D721Med (cell line): ENCODE measurements at regions not wholly inside any gene's neighbourhood (a gene's known extent, or its start where the extent isn't known, plus 50 kb on each side); places are given as distances from the start of the nearest gene placed in this dataset.

Experiments
- DNase-seq: peaks from one replicate; pipeline ENCODE4 v3.0.0; 2011; ENCODE audit warnings: low spot score; ENCODE audit not compliant: insufficient read length
- FAIRE-seq: peaks from 2 replicates; lab custom pipeline; 2011; peaks lifted over from hg19 to GRCh38; lab: Jason Lieb, UNC
- TF ChIP-seq, protein P1 (sequence below): IDR thresholded peaks from 2 replicates; pipeline ENCODE4 v1.5.1; 2012; ENCODE audit warnings: mild to moderate bottlenecking, control low read depth; ENCODE audit not compliant: insufficient read depth; ENCODE audit errors: missing control alignments

GRCh38 chr5:167250996-167251395 lies 1040.4 kb upstream of the WWC1 start:
- no peak for FAIRE-seq
- DNase-seq: no peak
- TF ChIP-seq, protein P1, sequence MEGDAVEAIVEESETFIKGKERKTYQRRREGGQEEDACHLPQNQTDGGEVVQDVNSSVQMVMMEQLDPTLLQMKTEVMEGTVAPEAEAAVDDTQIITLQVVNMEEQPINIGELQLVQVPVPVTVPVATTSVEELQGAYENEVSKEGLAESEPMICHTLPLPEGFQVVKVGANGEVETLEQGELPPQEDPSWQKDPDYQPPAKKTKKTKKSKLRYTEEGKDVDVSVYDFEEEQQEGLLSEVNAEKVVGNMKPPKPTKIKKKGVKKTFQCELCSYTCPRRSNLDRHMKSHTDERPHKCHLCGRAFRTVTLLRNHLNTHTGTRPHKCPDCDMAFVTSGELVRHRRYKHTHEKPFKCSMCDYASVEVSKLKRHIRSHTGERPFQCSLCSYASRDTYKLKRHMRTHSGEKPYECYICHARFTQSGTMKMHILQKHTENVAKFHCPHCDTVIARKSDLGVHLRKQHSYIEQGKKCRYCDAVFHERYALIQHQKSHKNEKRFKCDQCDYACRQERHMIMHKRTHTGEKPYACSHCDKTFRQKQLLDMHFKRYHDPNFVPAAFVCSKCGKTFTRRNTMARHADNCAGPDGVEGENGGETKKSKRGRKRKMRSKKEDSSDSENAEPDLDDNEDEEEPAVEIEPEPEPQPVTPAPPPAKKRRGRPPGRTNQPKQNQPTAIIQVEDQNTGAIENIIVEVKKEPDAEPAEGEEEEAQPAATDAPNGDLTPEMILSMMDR: no peak

GRCh38 chr5:167254132-167254531 lies 1037.3 kb upstream of the WWC1 start:
- DNase-seq (no peak), FAIRE-seq (no peak)

DNA sequence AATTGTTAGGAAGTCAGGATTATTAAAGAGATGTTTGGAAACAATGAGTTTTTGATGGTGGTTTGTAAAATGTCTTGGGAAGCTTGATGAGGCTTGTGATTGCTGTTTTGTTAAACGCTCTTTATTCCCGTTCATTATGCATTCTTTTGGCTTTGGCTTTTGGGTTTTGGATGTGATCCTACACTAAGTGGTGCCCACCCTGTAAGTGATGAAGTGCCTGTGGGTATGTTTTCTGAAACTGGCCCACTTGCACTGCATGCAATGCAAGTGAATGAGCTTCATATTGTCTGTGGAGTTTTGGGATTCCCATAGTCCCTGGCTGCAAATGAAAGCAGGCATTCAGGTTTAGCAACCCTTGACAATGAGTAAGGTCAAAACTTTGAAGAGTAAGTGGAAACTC lies 1035.5 kb upstream of the WWC1 start:
- FAIRE-seq: no peak
- TF ChIP-seq, protein P1: no peak
- DNase-seq: no peak

More at GRCh38 chr5:167254132-167254531, 1037.3 kb upstream of the WWC1 start:
- TF ChIP-seq, protein P1: no peak

GRCh38 chr5:167259806-167260205 lies 1031.6 kb upstream of the WWC1 start:
- FAIRE-seq (no peak), DNase-seq (no peak)
- TF ChIP-seq, protein P1: no peak

GRCh38 chr5:167261309-167262100 lies 1029.9 kb upstream of the WWC1 start:
- no peak for DNase-seq
- TF ChIP-seq, protein P1: peak; percentile 27

DNA sequence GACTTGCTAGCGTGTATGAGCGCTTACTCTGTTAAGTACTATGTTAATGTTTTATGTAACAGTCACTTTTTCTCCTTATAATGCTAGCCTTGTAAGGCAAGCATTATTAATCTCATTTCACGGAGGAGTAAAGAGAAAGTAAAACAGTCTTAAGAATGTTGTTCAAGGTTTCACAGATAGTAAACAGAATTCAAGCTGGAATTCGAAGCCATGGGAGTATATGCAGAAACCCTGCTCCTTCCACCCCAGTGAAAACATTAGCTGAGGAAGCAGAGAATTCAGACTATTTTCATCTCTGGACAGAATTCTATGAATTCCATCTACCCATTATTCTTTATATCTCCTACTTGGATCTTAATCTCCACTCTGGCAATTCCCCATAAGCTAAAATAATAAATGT lies 1028.3 kb upstream of the WWC1 start:
- no peak for FAIRE-seq
- TF ChIP-seq, protein P1: no peak
- DNase-seq: no peak

More at GRCh38 chr5:167261309-167262100, 1029.9 kb upstream of the WWC1 start:
- no peak for FAIRE-seq

DNA sequence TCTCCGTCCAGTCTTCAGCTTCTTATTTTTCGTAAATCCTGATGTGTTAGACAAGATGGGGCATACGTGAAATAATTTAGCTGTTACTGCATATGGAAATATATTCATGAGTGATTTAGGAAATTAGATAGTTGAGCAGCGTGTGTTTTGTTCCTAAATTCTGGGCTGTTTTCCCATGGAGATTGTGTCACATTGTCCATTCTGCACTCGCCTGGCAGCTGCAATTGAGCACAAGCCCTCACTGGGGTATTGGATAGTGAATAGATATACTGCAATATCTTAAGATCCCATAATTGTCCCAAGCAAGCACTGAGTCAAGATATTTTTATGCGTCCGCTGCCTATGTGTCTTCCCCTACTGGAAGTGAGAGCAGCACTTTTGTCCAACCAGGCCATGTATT lies 1027.1 kb upstream of the WWC1 start:
- TF ChIP-seq, protein P1: no peak
- FAIRE-seq (no peak), DNase-seq (no peak)
